HTR-8/SVneo (cell line): ENCODE measurements at regions not wholly inside any gene's neighbourhood (a gene's known extent, or its start where the extent isn't known, plus 50 kb on each side); places are given as distances from the start of the nearest gene placed in this dataset.

Experiments
- DNase-seq: peaks from one replicate; pipeline ENCODE4 v3.0.0; 2011; ENCODE audit warnings: low spot score, mixed read lengths; ENCODE audit not compliant: insufficient read length
- FAIRE-seq: peaks from 2 replicates; lab custom pipeline; 2011; peaks lifted over from hg19 to GRCh38; lab: Jason Lieb, UNC

DNA sequence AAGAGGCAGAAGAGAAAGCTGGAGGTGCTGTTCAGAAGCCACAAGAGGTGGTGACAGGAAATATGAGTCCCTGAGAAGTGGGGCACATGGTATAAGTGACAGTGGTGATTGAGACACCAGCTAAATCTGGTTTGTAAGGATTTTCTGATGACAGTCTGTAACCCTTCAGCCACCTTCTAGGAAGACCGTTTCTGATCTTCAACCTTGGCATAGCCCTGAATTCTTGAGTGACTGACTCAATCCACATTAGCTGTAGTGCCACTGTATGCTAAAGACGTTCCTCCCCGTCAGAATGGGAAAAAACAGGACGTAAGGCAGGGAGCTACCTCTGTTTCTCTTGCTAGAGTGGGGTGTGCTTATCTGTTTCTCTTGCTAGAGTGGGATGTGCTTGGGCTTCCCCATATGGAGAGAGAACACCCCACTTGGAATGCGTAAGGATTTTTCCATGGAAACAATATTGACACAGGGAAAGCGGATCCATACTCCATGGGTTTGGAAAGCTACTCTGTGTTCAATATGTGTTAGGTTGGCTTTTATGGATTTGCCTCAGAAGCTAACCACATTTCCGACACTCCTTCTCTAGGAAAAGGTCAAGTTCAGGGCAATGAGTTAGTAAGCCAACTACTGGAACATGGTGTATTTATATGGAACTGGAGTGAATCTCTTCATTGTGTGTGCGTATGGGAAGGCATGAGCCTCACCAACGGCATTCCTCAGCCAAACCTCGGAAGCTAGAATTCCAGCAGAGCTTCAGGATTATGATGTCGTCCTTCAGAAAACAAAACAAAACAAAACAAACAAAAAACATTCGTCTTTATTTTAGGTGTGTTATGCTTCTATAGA lies 948.8 kb upstream of the SLC10A2 start:
- DNase-seq = no peak
- FAIRE-seq = no peak

DNA sequence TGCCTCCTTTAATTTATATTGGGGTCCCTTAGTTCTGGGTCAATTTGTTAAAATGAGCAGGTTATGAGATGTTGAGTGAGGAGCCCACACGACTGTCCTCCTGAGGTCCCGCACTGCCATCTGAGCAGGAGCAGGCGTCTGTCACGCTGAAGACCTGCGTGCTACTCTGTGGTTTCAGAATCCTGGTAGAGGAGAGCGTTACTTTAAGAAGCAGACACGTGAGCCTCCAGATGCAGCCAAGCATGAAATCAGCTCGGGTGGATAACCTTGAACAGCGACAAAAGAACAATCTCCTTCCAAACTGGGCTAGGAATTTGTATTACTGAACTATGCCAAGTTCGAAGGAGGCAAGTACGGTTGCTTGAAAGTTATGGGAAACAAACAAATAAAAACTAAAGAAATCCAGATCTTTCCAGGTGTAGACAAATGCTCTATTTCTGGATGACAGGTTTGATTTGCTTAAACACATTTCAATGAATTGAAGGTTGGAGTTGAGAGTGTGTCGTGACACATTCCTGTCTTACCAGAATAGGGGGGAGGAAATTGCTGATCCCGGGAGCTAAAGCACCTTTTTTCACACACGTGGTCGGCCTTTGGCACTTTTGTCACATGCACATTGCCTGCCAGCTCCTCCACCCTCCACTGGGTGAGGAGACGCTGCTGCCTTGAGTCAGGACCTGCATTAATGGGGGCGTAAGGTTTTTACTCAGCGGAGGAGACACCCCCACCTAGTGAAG lies 945.5 kb upstream of the SLC10A2 start:
- FAIRE-seq (no peak), DNase-seq (no peak)

DNA sequence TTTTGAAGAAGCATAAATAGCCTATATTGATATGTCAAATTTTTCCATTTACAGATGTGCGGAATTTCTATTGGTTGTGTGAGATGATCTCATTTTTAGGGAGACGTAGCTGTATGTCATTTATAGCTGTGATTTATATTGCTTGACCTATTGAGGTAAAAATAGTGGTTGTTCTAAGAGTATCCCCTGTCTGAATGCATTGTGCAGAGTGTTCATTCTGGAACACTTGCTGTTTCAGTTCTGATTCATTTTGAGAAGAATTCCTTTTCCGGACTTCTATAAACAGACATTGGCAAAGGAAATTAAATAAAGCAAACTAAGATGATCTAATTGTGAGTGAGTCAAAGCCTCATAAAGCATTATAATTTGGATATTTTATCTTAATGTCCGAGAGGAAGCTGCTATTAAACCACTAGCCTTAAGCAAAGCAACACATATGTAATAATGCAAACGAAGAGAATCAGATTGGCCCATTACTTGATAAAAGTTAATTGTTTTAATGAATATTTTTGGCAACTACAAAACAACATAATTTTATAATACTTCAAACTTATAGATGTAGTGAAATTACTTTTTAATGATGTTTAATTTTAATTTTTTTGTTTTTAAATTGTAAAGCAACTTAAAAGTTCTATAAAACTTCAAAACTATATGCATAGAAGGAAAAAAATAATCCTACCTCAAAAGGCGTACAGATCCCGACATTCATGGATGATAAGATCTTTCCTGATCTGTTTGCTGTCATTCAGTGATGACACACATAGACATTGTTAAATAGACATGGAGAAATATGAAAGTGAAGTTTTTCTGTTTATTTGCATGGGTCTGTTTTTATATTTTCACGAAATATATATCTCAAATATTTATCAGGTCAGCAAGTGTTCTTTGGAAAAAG lies 942.6 kb upstream of the SLC10A2 start:
- peak; percentile 10 for DNase-seq
- FAIRE-seq = no peak

DNA sequence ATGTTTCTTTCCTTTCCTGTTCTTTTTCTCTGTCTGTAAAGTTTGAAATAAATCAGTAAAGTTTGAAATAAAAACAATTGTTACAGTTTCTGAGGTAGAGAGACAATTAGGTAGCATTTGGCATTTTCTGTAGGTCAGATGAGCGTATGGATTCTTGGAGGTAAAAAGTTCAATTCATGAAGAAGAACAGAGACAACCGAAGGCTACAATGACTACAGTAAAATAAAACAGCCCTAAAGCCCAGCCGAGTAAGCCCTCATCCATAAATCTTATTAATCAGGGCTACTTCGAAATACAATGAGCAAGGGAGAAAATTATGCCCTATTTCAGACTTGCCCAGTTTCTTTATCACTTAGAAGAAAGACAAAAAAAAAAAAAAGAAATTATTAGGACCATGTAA lies 941.9 kb upstream of the SLC10A2 start:
- DNase-seq (no peak), FAIRE-seq (no peak)

DNA sequence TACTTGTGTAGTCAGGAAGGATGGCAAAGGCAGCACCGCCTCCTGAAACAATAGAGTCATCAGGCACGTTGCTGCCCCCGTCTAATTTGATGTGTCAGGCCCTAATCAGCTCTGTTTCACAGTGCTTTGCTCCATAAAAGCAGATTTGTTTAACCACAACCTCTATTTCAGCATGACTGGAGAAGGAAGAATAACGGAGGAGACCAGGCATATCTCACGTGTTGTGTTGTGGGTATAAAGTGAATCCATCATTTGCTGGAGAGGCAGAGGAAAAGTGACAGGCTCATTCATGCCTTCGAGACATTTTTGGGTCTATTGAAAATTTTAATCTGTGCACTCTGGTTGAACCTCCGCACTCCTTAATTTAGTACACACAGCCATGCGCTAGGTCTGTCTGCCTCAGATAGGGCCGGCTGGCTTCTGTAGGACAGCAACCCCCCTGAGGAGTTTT lies 940.4 kb upstream of the SLC10A2 start:
- DNase-seq (no peak), FAIRE-seq (no peak)

DNA sequence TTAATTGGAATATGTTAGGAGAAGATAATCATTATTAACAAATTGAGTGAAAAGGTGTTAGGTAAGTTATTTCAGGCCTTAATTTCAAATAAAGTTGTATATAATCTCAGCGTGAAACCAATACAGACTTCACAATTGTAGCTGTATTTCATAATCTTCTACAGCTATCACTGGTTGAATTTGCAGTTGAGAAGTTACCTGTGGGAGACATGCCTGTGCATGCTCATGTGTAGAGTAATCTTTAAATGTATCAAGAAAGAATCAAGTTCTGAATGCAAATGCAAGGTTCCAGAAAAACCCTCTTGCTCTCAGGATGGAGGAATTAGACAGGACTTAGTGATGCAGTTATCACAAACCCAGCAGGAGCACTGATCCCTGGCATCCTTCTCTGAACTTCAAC lies 938.4 kb upstream of the SLC10A2 start:
- FAIRE-seq = no peak
- DNase-seq = no peak

DNA sequence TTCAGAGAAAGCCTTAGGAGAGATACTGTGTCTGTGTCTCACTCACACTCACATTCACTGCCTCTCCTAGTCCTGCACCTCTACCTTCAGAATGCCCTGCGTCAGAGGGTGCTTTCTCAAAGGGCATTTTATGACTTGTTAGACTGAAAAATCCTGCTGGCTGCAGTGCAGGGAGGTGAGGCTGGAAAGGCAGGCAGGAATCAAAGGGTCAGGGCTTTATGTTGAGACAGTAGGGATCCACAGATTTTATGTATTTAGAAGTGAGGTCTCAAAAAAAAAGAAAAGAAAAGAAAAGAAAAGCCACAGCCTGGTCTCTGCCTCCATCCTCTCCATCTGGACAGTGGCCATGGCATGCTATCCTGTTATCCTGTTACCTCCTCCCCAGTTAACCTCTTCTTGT lies 936.0 kb upstream of the SLC10A2 start:
- no peak for FAIRE-seq
- DNase-seq = no peak

DNA sequence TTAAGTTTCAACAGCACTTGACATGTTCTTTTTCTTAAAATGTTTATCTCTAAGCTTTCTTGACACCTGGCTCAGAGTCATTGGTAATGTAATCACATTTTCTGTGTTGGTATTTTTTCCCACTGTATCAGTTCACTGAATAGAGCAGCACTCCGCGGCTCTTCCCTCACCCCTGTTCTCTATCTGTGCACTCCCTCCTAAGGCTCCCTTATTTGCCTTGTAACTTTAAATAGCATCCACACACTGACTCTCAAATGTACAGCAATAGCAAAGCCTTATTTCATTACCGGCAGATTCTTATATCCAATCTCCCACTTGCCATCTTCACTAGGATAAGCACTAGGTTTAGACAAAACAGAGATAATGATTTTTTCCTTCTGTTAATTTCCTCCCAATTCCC lies 935.5 kb upstream of the SLC10A2 start:
- no peak for DNase-seq
- FAIRE-seq = no peak

DNA sequence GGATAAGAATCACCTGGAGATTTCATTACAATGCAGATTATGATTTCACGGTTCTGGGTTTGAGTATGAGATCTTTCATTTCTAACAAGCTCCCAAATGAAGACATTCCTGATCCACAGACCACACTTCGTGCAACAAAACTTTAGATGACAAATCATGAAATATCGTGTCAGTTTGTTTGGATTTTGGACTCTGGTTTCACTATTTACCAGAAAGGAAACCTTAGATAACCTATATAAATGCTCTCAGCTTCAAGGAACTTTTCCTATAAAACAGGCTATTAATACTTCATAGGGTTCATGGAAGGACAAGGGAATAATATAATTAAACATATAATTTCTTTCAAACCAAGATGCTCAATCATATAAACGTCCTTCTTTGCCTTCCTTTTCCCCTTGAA lies 930.5 kb upstream of the SLC10A2 start:
- FAIRE-seq (no peak), DNase-seq (no peak)

DNA sequence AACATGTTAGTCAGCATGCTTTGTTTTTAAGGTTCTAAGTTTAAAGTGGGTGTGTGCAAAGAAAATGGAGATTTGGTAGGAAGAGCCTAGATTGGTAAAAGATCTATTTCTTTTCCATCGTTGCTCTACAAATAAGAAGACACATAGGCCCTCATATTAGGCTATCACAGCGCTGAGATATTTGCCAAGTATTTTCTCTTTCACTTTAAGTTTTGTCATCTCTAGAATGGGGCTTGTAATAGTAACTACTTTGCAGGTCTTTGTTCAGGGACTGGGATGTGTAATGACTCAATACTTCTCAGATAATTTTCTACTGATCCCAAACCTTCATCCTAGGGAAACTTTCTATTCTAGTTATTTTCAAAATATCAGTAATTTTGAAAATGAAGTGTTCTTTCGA lies 917.7 kb upstream of the SLC10A2 start:
- no peak for DNase-seq
- no peak for FAIRE-seq

DNA sequence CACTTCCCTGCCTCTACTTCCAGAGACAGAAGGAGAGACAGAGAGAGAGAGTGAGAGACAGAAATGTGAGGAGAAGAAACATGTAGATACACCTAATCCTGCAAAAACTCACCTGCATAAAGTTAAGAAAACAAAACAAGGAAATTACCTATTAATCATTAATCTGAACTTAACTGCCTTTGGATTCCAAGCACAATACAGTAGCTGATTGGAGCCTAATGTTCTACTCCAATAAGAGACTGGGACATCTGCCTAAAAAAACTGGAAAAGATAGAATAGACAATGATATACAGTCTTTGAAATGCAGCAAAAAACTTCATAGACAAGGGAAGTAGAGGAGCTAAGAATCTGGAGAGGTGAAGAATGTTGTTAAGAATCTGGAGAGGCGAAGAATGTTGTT lies 910.2 kb upstream of the SLC10A2 start:
- no peak for DNase-seq
- no peak for FAIRE-seq

DNA sequence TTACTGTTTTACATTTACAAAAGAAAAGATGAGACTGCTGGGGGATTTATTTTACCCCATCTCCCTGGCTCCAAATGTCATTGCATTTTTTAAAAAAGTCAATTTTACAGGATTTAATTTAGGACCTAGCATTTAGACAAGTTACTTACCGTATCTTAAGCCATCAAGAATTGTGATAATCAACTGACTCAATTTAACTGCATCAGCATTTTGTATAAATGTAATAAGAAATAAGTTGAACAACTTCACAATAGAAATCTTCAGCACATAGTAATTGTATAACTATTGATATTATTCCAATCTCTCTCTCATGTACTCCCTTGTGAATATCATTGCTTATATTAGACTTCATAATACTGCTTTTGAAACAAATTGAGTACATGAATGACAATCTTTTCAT lies 907.5 kb upstream of the SLC10A2 start:
- FAIRE-seq (no peak), DNase-seq (no peak)

DNA sequence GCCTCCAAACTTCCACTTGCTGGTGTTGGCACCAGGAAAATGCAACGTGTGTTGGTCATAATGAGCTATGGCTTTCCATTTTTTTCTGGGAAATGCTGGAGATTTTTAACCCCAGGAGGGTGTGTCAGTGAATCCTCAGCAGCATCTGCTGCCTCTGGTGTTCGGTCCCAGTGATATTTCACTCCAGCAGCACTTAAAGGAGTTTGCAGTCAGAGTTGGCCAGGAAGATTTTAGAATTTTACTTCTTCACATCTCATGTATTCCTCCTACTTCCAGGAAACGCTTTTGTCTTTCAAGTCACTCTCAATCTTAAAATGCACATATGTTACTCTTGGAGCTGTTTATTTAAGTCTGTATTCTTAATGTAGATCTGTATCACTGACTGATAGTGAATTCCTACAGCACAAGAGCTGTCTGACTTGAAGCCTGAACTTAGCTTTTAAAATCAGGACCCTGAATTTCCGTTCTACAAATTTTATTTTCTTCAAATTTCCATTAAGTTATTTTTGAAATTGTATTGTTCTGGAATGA lies 903.4 kb upstream of the SLC10A2 start:
- FAIRE-seq = no peak

DNA sequence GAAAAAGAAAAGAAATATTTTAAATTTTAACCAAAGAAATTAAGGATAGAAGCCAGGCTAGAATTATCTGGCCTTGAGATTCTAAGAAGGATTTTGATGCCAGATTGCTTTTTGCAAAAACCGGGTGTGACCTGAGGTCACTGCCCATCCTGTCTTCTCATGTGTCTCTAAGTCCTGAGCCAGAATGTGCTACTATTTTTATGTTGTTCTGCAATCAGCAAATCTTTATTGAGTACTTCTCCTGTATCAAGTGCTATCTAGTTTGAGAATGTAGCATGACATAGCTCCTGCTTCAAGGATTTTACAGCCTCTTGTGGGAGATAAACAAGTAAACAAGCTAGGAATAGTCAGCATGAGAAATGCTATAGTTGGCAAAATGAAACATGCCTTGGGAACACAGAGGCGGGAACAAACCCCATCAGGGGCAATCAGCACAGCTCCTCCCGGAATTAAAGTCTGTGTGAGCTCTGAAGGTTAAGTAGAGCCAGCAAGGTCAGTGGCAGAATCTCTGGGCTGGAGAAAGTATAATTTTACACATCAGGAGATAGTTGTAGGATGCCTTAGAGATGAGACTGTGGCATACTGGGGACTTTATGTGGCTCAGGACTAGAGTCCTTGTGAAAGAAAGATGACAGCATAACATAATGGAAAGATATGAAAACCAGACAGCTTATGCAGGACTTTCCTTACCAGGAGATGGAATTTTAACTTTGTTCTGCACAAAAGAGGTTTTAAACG lies 899.5 kb upstream of the SLC10A2 start:
- DNase-seq (no peak), FAIRE-seq (no peak)

More for the DNA sequence above, 903.4 kb upstream of the SLC10A2 start:
- no peak for DNase-seq

DNA sequence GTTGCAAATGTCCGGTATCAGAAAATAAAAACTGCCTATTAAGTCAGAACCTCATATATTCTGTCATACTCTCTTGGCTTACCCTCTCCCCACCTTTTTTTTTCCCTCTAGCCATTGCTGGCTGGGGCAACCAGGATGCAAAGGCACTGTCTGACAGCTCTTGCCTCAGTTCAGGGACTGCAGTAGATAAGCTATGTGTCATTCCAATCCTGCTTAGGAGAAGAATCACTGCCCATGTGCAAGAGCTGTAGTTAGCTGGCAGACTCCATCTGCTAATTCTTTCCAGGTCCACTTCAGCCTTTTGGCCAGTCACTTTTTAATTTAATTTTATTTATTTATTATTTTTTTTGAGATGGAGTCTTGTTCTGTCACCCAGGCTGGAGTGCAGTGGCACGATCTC lies 895.6 kb upstream of the SLC10A2 start:
- DNase-seq (no peak), FAIRE-seq (no peak)

DNA sequence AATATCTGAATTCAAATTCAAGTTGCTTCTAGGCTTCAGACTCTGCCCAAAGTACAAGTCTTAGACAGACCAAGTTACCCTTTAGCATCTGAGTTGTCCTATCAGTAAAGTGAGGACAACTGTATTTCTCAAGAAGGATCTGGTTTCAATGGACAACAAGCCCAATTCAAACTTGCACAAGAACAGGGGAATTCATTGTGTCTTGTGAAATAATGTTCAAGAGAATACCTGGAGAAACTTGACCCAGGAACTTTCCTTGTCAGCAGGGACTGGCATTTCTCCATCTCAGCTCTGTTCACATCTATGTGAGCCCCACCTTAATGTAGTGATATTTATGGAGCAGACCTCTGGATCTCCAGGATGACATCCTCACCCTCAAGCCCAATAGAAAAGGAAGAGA lies 894.9 kb upstream of the SLC10A2 start:
- no peak for DNase-seq
- FAIRE-seq = no peak

DNA sequence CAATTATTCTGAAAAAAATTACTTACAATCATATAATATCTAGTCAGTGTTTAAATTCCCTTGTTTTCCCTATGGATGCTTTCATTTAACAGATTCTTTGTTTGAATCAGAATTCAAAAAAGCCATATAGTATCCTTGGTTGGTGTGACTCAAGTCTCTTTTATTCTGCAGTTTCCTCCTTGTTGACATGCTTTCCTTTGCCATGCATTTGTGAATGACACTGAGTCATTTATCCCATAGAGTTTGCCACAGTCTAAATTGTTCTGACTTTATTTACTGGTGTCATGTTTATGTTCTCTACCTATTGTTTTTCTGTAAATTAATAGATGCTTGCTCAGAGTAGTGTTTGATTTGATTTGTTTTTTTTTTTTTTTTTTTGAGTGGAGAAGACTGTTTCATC lies 893.8 kb upstream of the SLC10A2 start:
- DNase-seq (no peak), FAIRE-seq (no peak)

DNA sequence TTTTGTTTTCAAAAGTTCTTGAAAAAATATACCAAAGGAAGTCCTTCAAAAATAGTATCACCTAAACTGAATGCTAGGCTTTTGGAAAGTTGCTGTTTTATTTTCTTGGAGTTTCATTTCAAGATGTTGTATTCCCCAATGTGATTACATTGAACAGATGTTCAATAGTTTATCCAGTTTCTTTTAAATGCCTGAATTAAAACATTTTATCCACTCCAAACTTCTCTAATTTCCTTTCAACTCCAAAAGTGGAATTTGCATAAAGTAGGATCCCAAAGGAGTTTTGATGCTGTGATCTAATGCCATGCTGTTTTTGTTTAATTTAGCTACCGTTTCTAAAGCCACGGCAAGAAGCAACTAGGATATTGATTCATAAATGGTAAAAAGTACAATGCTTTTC lies 892.5 kb upstream of the SLC10A2 start:
- FAIRE-seq = no peak
- DNase-seq = no peak

DNA sequence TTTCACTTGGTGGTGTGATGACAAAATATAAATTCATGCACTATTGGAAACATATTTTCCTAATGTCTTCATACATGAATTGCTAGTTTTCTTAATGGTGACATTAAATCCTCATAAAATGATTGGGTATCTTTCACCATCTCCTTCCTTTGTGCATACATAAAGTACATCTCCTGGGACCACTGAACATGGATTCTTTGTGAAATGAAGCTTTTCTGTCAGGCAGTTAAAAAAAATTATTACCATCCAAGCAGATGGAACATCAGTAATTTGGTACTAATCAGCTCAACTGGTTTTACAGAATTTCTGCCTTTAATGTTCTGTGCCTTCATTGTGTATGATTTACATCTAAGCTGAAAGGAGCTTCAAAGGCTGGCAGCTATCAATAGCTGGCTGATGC lies 891.7 kb upstream of the SLC10A2 start:
- no peak for FAIRE-seq

DNA sequence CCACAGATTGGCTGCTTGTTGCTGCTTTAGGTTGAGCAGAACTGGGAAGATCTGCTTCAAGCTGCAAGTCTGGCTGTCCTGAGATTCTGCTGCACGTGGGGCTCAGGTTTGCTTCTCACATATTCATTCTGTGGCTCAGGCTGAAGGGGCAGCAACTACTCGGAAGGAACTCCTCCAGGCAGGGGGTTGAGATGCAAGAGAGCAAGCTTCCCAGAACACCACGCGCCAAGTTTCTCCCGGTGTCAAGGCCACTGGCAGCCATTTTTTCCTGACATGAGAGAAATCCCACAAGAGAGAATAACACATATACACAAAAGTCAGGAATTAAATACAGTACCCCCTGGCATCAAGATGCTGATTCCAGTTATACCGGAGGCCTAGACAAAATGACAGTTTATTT lies 887.6 kb upstream of the SLC10A2 start:
- no peak for FAIRE-seq
- no peak for DNase-seq

More for the DNA sequence above, 891.7 kb upstream of the SLC10A2 start:
- DNase-seq = no peak
